ENCODE measurements at regions not wholly inside any gene's neighbourhood (a gene's known extent, or its start where the extent isn't known, plus 50 kb on each side); places are given as distances from the start of the nearest gene placed in this dataset.

- no peak for TF ChIP-seq CTCF (IDR thresholded peaks at IDR 0.05; ENCODE audit: insufficient read depth, low read length, severe bottlenecking)
- no peak for FAIRE-seq
- Histone ChIP-seq H3K36me3 (ENCODE audit: control insufficient read depth, insufficient read depth, low read length) (no peaks in the 10 kb centered on the region), H3K27me3 (ENCODE audit: control insufficient read depth, insufficient read depth, low read length) (no peaks in the 10 kb centered on the region), H3K4me3 (ENCODE audit: low read depth, low read length) (no peak overlapping the region)
- DNase-seq (ENCODE audit: low read depth): no peak
Observed at GRCh38 chr2:57597940-57598339, 448.7 kb upstream of the VRK2 start.

- no peak for FAIRE-seq
- TF ChIP-seq CTCF (IDR thresholded peaks at IDR 0.05; ENCODE audit: insufficient read depth, low read length, severe bottlenecking): no peak
- Histone ChIP-seq H3K4me3 (ENCODE audit: low read depth, low read length) (no peak overlapping the region), H3K36me3 (ENCODE audit: control insufficient read depth, insufficient read depth, low read length) (no peaks in the 10 kb centered on the region), H3K27me3 (ENCODE audit: control insufficient read depth, insufficient read depth, low read length) (no peaks in the 10 kb centered on the region)
- no peak for DNase-seq (ENCODE audit: low read depth)
Observed at GRCh38 chr2:57598551-57598950, 448.1 kb upstream of the VRK2 start.

GRCh38 chr2:57602733-57603132 lies 443.9 kb upstream of the VRK2 start:
- no peak for FAIRE-seq
- TF ChIP-seq CTCF (IDR thresholded peaks at IDR 0.05; ENCODE audit: insufficient read depth, low read length, severe bottlenecking): no peak
- no peaks in the 10 kb centered on the region for H3K27me3 ChIP-seq (ENCODE audit: control insufficient read depth, insufficient read depth, low read length)
- DNase-seq (ENCODE audit: low read depth): no peak
- no peak overlapping the region for H3K4me3 ChIP-seq (ENCODE audit: low read depth, low read length)
- H3K36me3 ChIP-seq (ENCODE audit: control insufficient read depth, insufficient read depth, low read length): no peaks in the 10 kb centered on the region

GRCh38 chr2:57614988-57615387 lies 431.6 kb upstream of the VRK2 start:
- Histone ChIP-seq H3K4me3 (ENCODE audit: low read depth, low read length) (no peak overlapping the region), H3K27me3 (ENCODE audit: control insufficient read depth, insufficient read depth, low read length) (no peaks in the 10 kb centered on the region), H3K36me3 (ENCODE audit: control insufficient read depth, insufficient read depth, low read length) (no peaks in the 10 kb centered on the region)
- DNase-seq (ENCODE audit: low read depth): no peak
- TF ChIP-seq CTCF (IDR thresholded peaks at IDR 0.05; ENCODE audit: insufficient read depth, low read length, severe bottlenecking): no peak
- no peak for FAIRE-seq

- no peak for DNase-seq (ENCODE audit: low read depth)
- H3K27me3 ChIP-seq (ENCODE audit: control insufficient read depth, insufficient read depth, low read length): no peaks in the 10 kb centered on the region
- no peaks in the 10 kb centered on the region for H3K36me3 ChIP-seq (ENCODE audit: control insufficient read depth, insufficient read depth, low read length)
- no peak for TF ChIP-seq CTCF (IDR thresholded peaks at IDR 0.05; ENCODE audit: insufficient read depth, low read length, severe bottlenecking)
- no peak overlapping the region for H3K4me3 ChIP-seq (ENCODE audit: low read depth, low read length)
- no peak for FAIRE-seq
Observed at GRCh38 chr2:57615855-57616556, 430.6 kb upstream of the VRK2 start.

GRCh38 chr2:57617318-57617717 lies 429.3 kb upstream of the VRK2 start:
- DNase-seq (ENCODE audit: low read depth): no peak
- no peaks in the 10 kb centered on the region for H3K36me3 ChIP-seq (ENCODE audit: control insufficient read depth, insufficient read depth, low read length)
- no peaks in the 10 kb centered on the region for H3K27me3 ChIP-seq (ENCODE audit: control insufficient read depth, insufficient read depth, low read length)
- FAIRE-seq: no peak
- no peak overlapping the region for H3K4me3 ChIP-seq (ENCODE audit: low read depth, low read length)
- no peak for TF ChIP-seq CTCF (IDR thresholded peaks at IDR 0.05; ENCODE audit: insufficient read depth, low read length, severe bottlenecking)
